Testis (tissue), 2 donors: ENCODE measurements at regions not wholly inside any gene's neighbourhood (a gene's known extent, or its start where the extent isn't known, plus 50 kb on each side); places are given as distances from the start of the nearest gene placed in this dataset.

Experiments
- CTCF ChIP-seq, 3 experiments: fragments of 450-650 bp in 2 of 3; fragments of 200-600 bp in 1 of 3; sonication (generic) in 1 of 3; IDR thresholded peaks; one replicate each; pipeline ENCODE4 v1.5.1; 2016 to 2019; ENCODE audit warnings: antibody characterized with exemption in 3 of 3, mild to moderate bottlenecking in 2 of 3, moderate library complexity in 1 of 3
- POLR2A ChIP-seq: fragments of 450-650 bp; IDR thresholded peaks from one replicate; pipeline ENCODE4 v1.6.1; 2017; ENCODE audit warnings: antibody characterized with exemption, mild to moderate bottlenecking, moderate library complexity

- TF ChIP-seq CTCF (IDR thresholded peaks at IDR 0.05) (no peak), POLR2A (no peak)
Measured at GRCh38 chr2:52035391-52035790, 1003.5 kb upstream of the NRXN1 start.
